HFF-Myc (cell line): ENCODE measurements at regions not wholly inside any gene's neighbourhood (a gene's known extent, or its start where the extent isn't known, plus 50 kb on each side); places are given as distances from the start of the nearest gene placed in this dataset.

Source experiments
- DNase-seq: peaks from one replicate; pipeline ENCODE4 v3.0.0-alpha.2; 2011; ENCODE audit warnings: low read depth; ENCODE audit errors: extremely low read depth
- H3K4me3 ChIP-seq: replicated peaks from 2 replicates; pipeline ENCODE4 v1.5.1; 2011; ENCODE audit warnings: low read depth, mild to moderate bottlenecking, control low read depth, low read length
- CTCF ChIP-seq: IDR thresholded peaks from 2 replicates; pipeline ENCODE4 v1.5.1; 2012; ENCODE audit warnings: mild to moderate bottlenecking, low read depth, low read length, control low read depth; ENCODE audit errors: missing control alignments

- H3K4me3 ChIP-seq = no peak overlapping the region
- TF ChIP-seq CTCF = no peak
- DNase-seq = no peak
Observed at GRCh38 chr11:112863305-112863704, 97.9 kb upstream of the NCAM1 start.

GRCh38 chr11:112864672-112865071 is 96.5 kb upstream of the NCAM1 start:
- no peak for DNase-seq
- no peak for TF ChIP-seq CTCF
- no peak overlapping the region for H3K4me3 ChIP-seq

GRCh38 chr11:112871909-112872500 is 89.2 kb upstream of the NCAM1 start:
- no peak overlapping the region for H3K4me3 ChIP-seq

GRCh38 chr11:112874980-112875379 is 86.2 kb upstream of the NCAM1 start:
- H3K4me3 ChIP-seq = no peak overlapping the region
- DNase-seq = no peak
- no peak for TF ChIP-seq CTCF

More at GRCh38 chr11:112871909-112872500, 89.2 kb upstream of the NCAM1 start:
- DNase-seq = no peak
- TF ChIP-seq CTCF = no peak

- DNase-seq = no peak
- TF ChIP-seq CTCF = no peak
Observed at GRCh38 chr11:112877581-112877980, 83.6 kb upstream of the NCAM1 start.

GRCh38 chr11:112878033-112878601 is 83.1 kb upstream of the NCAM1 start:
- TF ChIP-seq CTCF = no peak
- DNase-seq = no peak
- H3K4me3 ChIP-seq = no peak overlapping the region

More at GRCh38 chr11:112877581-112877980, 83.6 kb upstream of the NCAM1 start:
- no peak overlapping the region for H3K4me3 ChIP-seq
